Lower lobe of right lung (tissue), 2 donors: ENCODE measurements at regions not wholly inside any gene's neighbourhood (a gene's known extent, or its start where the extent isn't known, plus 50 kb on each side); places are given as distances from the start of the nearest gene placed in this dataset.

Experiments
- ATAC-seq, 2 donors: fragments of 200-7000 bp; cut with Tn5 transposase; one replicate each; pipeline ENCODE4 v1.9.1; 2020 to 2022; ENCODE audit warnings: mild to moderate bottlenecking in 2 of 2, moderate library complexity in 2 of 2
- DNase-seq: peaks from one replicate; pipeline ENCODE4 v3.0.0-alpha.2; 2020
- H3K27ac ChIP-seq: fragments of 200-600 bp; one replicate; pipeline ENCODE4 v1.8.0; 2022
- H3K27me3 ChIP-seq: fragments of 200-600 bp; one replicate; pipeline ENCODE4 v1.8.0; 2022; ENCODE audit warnings: low read depth
- H3K36me3 ChIP-seq: fragments of 200-600 bp; one replicate; pipeline ENCODE4 v1.8.0; 2022; ENCODE audit warnings: mild to moderate bottlenecking
- H3K4me1 ChIP-seq: fragments of 200-600 bp; one replicate; pipeline ENCODE4 v1.8.0; 2022
- H3K4me3 ChIP-seq: fragments of 200-600 bp; one replicate; pipeline ENCODE4 v1.8.0; 2022; ENCODE audit warnings: mild to moderate bottlenecking
- H3K9me3 ChIP-seq: fragments of 200-600 bp; one replicate; pipeline ENCODE4 v1.8.0; 2022
- intact Hi-C: fragments of 100-400 bp; cut with DNase I; formaldehyde crosslinking; loops from one replicate; pipeline ENCODE4 v1.11.0; 2022
- TF ChIP-seq, protein P1 (sequence below): fragments of 200-600 bp; IDR thresholded peaks from one replicate; pipeline ENCODE4 v1.8.0; 2022; ENCODE audit warnings: antibody characterized with exemption, mild to moderate bottlenecking
- donor health status: DM: no; HTN: yes; CAD: no; lungs with severe emphysema.

DNA sequence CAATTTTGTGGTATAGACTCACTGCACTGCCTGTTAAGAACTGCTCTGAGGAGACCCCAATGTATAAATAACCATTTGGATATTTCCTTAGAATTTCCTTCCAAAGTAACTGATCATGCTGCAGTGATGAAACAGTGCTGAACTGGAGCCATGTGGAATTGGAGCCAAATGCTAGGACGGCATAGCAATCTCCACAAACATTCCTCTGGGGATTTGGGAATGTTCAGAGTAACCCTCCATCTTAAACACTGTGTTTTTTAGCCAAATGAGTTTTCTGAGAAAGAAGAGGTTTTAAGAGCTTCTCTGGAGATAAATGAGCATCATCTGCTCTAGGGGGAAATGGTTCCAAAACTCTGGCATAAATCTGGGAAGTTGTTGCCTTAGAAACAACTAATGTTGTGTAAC is 98.2 kb downstream of the OLFM4 start:
- Histone ChIP-seq H3K36me3 (no peaks in the 10 kb centered on the region), H3K27ac (no peak overlapping the region), H3K4me3 (no peak overlapping the region), H3K4me1 (no peaks in the 10 kb centered on the region), H3K27me3 (no peaks in the 10 kb centered on the region), H3K9me3 (no peaks in the 10 kb centered on the region)
- TF ChIP-seq, protein P1, sequence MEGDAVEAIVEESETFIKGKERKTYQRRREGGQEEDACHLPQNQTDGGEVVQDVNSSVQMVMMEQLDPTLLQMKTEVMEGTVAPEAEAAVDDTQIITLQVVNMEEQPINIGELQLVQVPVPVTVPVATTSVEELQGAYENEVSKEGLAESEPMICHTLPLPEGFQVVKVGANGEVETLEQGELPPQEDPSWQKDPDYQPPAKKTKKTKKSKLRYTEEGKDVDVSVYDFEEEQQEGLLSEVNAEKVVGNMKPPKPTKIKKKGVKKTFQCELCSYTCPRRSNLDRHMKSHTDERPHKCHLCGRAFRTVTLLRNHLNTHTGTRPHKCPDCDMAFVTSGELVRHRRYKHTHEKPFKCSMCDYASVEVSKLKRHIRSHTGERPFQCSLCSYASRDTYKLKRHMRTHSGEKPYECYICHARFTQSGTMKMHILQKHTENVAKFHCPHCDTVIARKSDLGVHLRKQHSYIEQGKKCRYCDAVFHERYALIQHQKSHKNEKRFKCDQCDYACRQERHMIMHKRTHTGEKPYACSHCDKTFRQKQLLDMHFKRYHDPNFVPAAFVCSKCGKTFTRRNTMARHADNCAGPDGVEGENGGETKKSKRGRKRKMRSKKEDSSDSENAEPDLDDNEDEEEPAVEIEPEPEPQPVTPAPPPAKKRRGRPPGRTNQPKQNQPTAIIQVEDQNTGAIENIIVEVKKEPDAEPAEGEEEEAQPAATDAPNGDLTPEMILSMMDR = no peak
- DNase-seq (no peak), ATAC-seq (no peak)
- intact Hi-C loops = no loop called here

DNA sequence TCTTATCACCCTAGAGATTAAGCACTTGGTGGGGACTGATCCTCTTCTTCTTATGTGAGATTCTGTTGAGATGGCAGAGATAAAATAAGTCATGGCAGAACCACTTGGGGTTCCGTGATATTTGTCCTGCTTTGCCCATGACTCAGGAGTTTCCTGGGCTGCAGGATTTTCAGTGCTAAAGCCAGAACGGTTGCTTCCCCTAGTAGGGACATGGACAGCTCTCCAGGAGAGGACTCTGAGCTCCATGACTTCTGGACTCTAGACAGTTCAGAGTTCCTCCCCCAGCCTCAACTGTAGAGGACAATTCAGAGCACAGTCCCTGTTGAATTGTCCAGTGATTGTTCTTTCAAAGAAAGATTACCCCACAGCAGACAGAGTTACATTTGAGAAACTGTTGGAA is 98.8 kb downstream of the OLFM4 start:
- peaks cover under 1% of the 10 kb centered on the region for H3K27me3 ChIP-seq
- ATAC-seq (no peak), DNase-seq (no peak)
- no peak overlapping the region for H3K4me3 ChIP-seq
- no peaks in the 10 kb centered on the region for H3K9me3 ChIP-seq
- H3K4me1 ChIP-seq = no peaks in the 10 kb centered on the region
- TF ChIP-seq, protein P1 = no peak
- intact Hi-C loops = no loop called here
- H3K27ac ChIP-seq = no peak overlapping the region
- H3K36me3 ChIP-seq = no peaks in the 10 kb centered on the region

DNA sequence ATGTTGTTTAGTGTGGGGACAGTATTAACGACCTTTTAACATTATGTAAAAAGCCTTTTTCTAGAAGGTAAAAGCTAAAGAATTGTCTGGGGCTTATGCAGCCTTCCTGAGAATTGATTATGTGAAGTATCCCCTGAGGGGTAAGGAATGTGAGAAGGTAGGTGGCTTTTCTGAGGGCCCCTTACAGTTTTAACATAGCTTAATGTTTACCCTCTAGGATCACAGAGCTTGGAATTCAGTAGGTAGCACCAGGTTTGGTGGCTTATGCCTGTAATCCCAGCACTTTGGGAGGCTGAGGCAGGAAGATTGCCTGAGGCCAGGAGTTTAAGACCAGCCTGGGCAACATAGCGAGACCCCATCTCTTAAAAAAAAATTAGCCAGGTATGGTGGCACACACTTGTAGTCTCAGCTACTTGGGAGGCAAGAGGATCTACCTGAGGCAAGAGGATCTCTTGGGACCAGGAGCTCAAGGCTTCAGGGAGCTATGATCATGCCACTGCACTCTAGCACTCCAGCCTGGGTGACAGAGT is 101.3 kb downstream of the OLFM4 start:
- H3K36me3 ChIP-seq = no peaks in the 10 kb centered on the region
- no peaks in the 10 kb centered on the region for H3K4me1 ChIP-seq
- ATAC-seq (no peak), DNase-seq (no peak)
- H3K27ac ChIP-seq = no peak overlapping the region
- TF ChIP-seq, protein P1 = no peak
- H3K27me3 ChIP-seq = peaks cover 6% of the 10 kb centered on the region
- H3K9me3 ChIP-seq = no peaks in the 10 kb centered on the region
- intact Hi-C loops = no loop called here
- no peak overlapping the region for H3K4me3 ChIP-seq

DNA sequence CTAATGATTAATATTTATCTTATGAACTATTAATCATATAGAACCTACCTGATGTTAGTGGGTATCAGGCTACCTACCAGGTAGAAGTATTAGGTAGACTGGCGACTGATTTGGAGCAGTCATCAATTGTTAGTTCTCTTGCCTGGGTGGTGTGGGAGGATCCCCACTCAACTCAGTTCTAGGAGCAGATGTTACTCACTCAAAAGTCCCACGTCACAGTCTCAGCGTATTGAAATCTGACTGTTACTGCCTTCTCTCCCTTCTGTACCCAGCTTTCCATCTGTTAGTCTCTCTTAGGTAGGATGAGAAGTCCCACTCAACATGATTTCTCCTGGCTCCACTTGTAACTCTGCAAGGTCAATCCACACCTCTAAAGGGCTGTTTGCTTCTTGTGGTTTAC is 102.7 kb downstream of the OLFM4 start:
- TF ChIP-seq, protein P1 = no peak
- no peaks in the 10 kb centered on the region for H3K4me1 ChIP-seq
- intact Hi-C loops = no loop called here
- ATAC-seq = no peak
- H3K27ac ChIP-seq = no peak overlapping the region
- peaks cover 6% of the 10 kb centered on the region for H3K27me3 ChIP-seq
- no peak overlapping the region for H3K4me3 ChIP-seq
- H3K9me3 ChIP-seq = no peaks in the 10 kb centered on the region
- DNase-seq = no peak
- no peaks in the 10 kb centered on the region for H3K36me3 ChIP-seq

DNA sequence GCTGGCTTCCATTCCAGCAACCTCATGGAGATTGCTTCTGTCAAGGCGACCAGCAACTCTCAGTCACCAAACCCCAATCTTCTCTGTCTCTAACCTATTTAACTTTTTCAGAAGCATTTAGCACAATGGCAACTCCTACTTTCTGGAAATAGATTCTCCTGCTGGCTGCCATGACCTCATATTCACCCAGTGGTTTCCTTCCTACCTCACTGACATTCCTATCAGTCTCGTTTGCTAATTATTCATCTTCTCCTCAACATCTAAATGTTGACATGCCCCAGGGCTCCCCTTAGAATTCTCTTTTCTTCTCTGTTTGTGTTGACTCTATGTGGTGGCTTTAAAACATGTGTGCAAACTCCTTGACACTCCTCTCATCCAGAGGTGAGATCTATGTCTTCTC is 106.7 kb downstream of the OLFM4 start:
- TF ChIP-seq, protein P1 = no peak

More for the DNA sequence above, 106.7 kb downstream of the OLFM4 start:
- Histone ChIP-seq H3K4me1 (no peaks in the 10 kb centered on the region), H3K27ac (no peak overlapping the region), H3K27me3 (peaks cover 9% of the 10 kb centered on the region), H3K4me3 (no peak overlapping the region), H3K36me3 (no peaks in the 10 kb centered on the region), H3K9me3 (no peaks in the 10 kb centered on the region)
- DNase-seq = no peak
- intact Hi-C loops = no loop called here
- no peak for ATAC-seq
